ENCODE measurements at regions not wholly inside any gene's neighbourhood (a gene's known extent, or its start where the extent isn't known, plus 50 kb on each side); places are given as distances from the start of the nearest gene placed in this dataset.

- no peak for TF ChIP-seq CTCF (conservative IDR thresholded peaks at IDR 0.05; ENCODE audit: low read length)
- no peak for TF ChIP-seq EZH2phosphoT487 (IDR thresholded peaks at IDR 0.05; ENCODE audit: borderline replicate concordance)
Measured at GRCh38 chr3:178109691-178110090, 426.5 kb upstream of the KCNMB2 start.

Measured in Loucy (cell line).